Glutamatergic neuron (in vitro differentiated cells): ENCODE measurements at regions not wholly inside any gene's neighbourhood (a gene's known extent, or its start where the extent isn't known, plus 50 kb on each side); places are given as distances from the start of the nearest gene placed in this dataset.

ENCODE experiments used
- DNase-seq: peaks from one replicate; pipeline ENCODE4 v3.0.0; 2022
- H3K27ac Mint-ChIP-seq: one replicate; pipeline ENCODE4 v1.8.0; 2020; ENCODE audit warnings: mild to moderate bottlenecking, mixed read lengths, inconsistent platforms; ENCODE audit not compliant: unreplicated experiment
- H3K27me3 Mint-ChIP-seq: one replicate; pipeline ENCODE4 v1.8.0; 2020; ENCODE audit warnings: mild to moderate bottlenecking, moderate library complexity, mixed read lengths, inconsistent platforms; ENCODE audit not compliant: unreplicated experiment
- H3K36me3 Mint-ChIP-seq: one replicate; pipeline ENCODE4 v1.8.0; 2020; ENCODE audit warnings: mild to moderate bottlenecking, mixed read lengths, inconsistent platforms; ENCODE audit not compliant: unreplicated experiment
- H3K4me1 Mint-ChIP-seq: one replicate; pipeline ENCODE4 v1.8.0; 2020; ENCODE audit warnings: mild to moderate bottlenecking, low read depth, mixed read lengths, inconsistent platforms; ENCODE audit not compliant: unreplicated experiment
- H3K4me3 Mint-ChIP-seq: one replicate; pipeline ENCODE4 v1.8.0; 2020; ENCODE audit warnings: mild to moderate bottlenecking, mixed read lengths, inconsistent platforms; ENCODE audit not compliant: unreplicated experiment
- H3K9me3 Mint-ChIP-seq: one replicate; pipeline ENCODE4 v1.8.0; 2020; ENCODE audit warnings: mild to moderate bottlenecking, moderate library complexity, mixed read lengths, inconsistent platforms; ENCODE audit not compliant: unreplicated experiment
- TF ChIP-seq, protein P1 (sequence below): fragments of 200-600 bp; sonication (generic); IDR thresholded peaks from one replicate; pipeline ENCODE4 v1.5.0; 2021; ENCODE audit not compliant: partially characterized antibody, unreplicated experiment

DNA sequence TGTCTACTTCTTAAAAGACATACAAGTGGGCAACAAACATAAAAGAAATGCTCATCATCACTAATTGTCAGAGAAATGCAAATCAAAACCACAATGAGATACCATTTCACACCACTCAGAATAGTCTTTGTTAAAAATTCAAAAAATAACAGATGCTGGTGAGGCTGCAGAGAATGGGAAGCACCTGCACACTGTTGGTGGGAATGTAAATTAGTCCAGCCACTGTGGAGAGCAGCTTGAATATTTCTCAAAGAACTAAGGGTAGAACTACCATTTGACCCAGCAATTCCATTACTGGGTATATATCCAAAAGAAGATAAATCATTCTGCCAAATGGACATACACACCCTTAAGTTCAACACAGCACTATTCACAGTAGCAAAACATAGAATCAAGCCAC is 61.8 kb upstream of the STEAP1 start:
- Mint-ChIP-seq H3K27ac (no peak overlapping the region), H3K9me3 (no peaks in the 10 kb centered on the region), H3K4me3 (no peak overlapping the region), H3K27me3 (no peaks in the 10 kb centered on the region), H3K36me3 (no peaks in the 10 kb centered on the region), H3K4me1 (no peaks in the 10 kb centered on the region)
- TF ChIP-seq, protein P1, sequence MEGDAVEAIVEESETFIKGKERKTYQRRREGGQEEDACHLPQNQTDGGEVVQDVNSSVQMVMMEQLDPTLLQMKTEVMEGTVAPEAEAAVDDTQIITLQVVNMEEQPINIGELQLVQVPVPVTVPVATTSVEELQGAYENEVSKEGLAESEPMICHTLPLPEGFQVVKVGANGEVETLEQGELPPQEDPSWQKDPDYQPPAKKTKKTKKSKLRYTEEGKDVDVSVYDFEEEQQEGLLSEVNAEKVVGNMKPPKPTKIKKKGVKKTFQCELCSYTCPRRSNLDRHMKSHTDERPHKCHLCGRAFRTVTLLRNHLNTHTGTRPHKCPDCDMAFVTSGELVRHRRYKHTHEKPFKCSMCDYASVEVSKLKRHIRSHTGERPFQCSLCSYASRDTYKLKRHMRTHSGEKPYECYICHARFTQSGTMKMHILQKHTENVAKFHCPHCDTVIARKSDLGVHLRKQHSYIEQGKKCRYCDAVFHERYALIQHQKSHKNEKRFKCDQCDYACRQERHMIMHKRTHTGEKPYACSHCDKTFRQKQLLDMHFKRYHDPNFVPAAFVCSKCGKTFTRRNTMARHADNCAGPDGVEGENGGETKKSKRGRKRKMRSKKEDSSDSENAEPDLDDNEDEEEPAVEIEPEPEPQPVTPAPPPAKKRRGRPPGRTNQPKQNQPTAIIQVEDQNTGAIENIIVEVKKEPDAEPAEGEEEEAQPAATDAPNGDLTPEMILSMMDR: no peak
- DNase-seq: no peak

DNA sequence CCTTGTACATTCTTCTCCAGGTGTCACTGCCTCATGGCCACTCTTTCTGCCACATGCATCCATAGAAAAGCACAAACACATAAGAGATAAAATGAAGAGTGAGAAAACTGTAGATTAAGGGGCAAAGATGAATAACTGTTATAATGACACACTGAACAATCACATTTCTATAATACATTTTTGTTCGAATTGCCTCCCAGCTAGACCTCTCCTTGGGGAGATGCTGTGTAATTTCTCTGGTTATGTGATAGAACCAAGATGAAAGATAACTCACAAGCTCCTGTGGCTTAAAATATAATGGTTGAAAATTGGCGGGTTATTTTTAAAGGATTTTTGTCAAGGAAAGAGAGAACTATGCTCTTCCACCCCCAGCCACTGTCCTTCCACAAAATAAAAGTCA is 60.2 kb upstream of the STEAP1 start:
- Mint-ChIP-seq H3K36me3 (no peaks in the 10 kb centered on the region), H3K27me3 (no peaks in the 10 kb centered on the region), H3K4me3 (no peak overlapping the region), H3K27ac (no peak overlapping the region), H3K4me1 (no peaks in the 10 kb centered on the region), H3K9me3 (no peaks in the 10 kb centered on the region)
- no peak for DNase-seq
- TF ChIP-seq, protein P1: no peak
